ENCODE measurements at regions not wholly inside any gene's neighbourhood (a gene's known extent, or its start where the extent isn't known, plus 50 kb on each side); places are given as distances from the start of the nearest gene placed in this dataset.

- no peak overlapping the region for H3K4me3 ChIP-seq (ENCODE audit: low read length)
- no peaks in the 10 kb centered on the region for H3K36me3 ChIP-seq (ENCODE audit: control insufficient read depth, insufficient read depth, low read length)
- no peak overlapping the region for H3K27ac ChIP-seq (ENCODE audit: low read length)
- H3K9me3 Mint-ChIP-seq, result peaks cover 0 to 2% of the 10 kb centered on the region in 2 donors
- H3K4me3 Mint-ChIP-seq, result no peak overlapping the region
- no peak for DNase-seq
- ATAC-seq, result no peak
- H3K9me3 ChIP-seq (ENCODE audit: control insufficient read depth, insufficient read depth, low read length), result no peaks in the 10 kb centered on the region
- 81% methylated on average over 3 of the region's 3 CpGs for WGBS (ENCODE audit: insufficient coverage)
- H3K27me3 Mint-ChIP-seq (ENCODE audit: low read depth in 2 of 2), result no peaks in the 10 kb centered on the region
- H3K4me1 Mint-ChIP-seq, result no peaks in the 10 kb centered on the region
- no peak overlapping the region for H3K27ac Mint-ChIP-seq
- intact Hi-C loops (cut with micrococcal nuclease), result no loop called here
- H3K36me3 Mint-ChIP-seq, result no peaks in the 10 kb centered on the region
- no peaks in the 10 kb centered on the region for H3K27me3 ChIP-seq (ENCODE audit: control insufficient read depth, insufficient read depth, low read length)
- H3K4me1 ChIP-seq (ENCODE audit: control insufficient read depth, insufficient read depth, low read length), result no peaks in the 10 kb centered on the region
- TF ChIP-seq CTCF (IDR thresholded peaks at IDR 0.05), result no peak
These were observed 281.8 kb downstream of the BARHL2 start for GRCh38 chr1:90435351-90435750.

- no peaks in the 10 kb centered on the region for H3K27me3 ChIP-seq (ENCODE audit: control insufficient read depth, insufficient read depth, low read length)
- no peaks in the 10 kb centered on the region for H3K4me1 Mint-ChIP-seq
- DNase-seq (no peak), ATAC-seq (no peak)
- H3K27ac Mint-ChIP-seq, result no peak overlapping the region
- no peaks in the 10 kb centered on the region for H3K9me3 ChIP-seq (ENCODE audit: control insufficient read depth, insufficient read depth, low read length)
- H3K4me3 ChIP-seq (ENCODE audit: low read length), result no peak overlapping the region
- no peaks in the 10 kb centered on the region for H3K4me1 ChIP-seq (ENCODE audit: control insufficient read depth, insufficient read depth, low read length)
- 69% methylated on average over 2 of the region's 2 CpGs for WGBS (ENCODE audit: insufficient coverage)
- no peaks in the 10 kb centered on the region for H3K36me3 ChIP-seq (ENCODE audit: control insufficient read depth, insufficient read depth, low read length)
- H3K27me3 Mint-ChIP-seq (ENCODE audit: low read depth in 2 of 2), result peaks cover 0 to 1% of the 10 kb centered on the region in 2 donors
- H3K36me3 Mint-ChIP-seq, result no peaks in the 10 kb centered on the region
- no peak for TF ChIP-seq CTCF (IDR thresholded peaks at IDR 0.05)
- intact Hi-C loops (cut with micrococcal nuclease), result no loop called here
- H3K9me3 Mint-ChIP-seq, result peaks cover 2% of the 10 kb centered on the region in 2 donors
- H3K27ac ChIP-seq (ENCODE audit: low read length), result no peak overlapping the region
- no peak overlapping the region for H3K4me3 Mint-ChIP-seq
These were observed 282.6 kb downstream of the BARHL2 start for GRCh38 chr1:90434460-90434859.

- ATAC-seq (no peak), DNase-seq (no peak)
- no peak overlapping the region for H3K4me3 Mint-ChIP-seq
- Histone ChIP-seq H3K27ac (ENCODE audit: low read length) (no peak overlapping the region), H3K27me3 (ENCODE audit: control insufficient read depth, insufficient read depth, low read length) (no peaks in the 10 kb centered on the region), H3K4me3 (ENCODE audit: low read length) (no peak overlapping the region), H3K36me3 (ENCODE audit: control insufficient read depth, insufficient read depth, low read length) (no peaks in the 10 kb centered on the region), H3K9me3 (ENCODE audit: control insufficient read depth, insufficient read depth, low read length) (no peaks in the 10 kb centered on the region), H3K4me1 (ENCODE audit: control insufficient read depth, insufficient read depth, low read length) (no peaks in the 10 kb centered on the region)
- H3K9me3 Mint-ChIP-seq, result peaks cover 0 to 2% of the 10 kb centered on the region in 2 donors
- no peaks in the 10 kb centered on the region for H3K36me3 Mint-ChIP-seq
- TF ChIP-seq CTCF (IDR thresholded peaks at IDR 0.05), result no peak
- no peaks in the 10 kb centered on the region for H3K4me1 Mint-ChIP-seq
- peaks cover 0 to 5% of the 10 kb centered on the region in 2 donors for H3K27me3 Mint-ChIP-seq (ENCODE audit: low read depth in 2 of 2)
- intact Hi-C loops (cut with micrococcal nuclease), result no loop called here
- H3K27ac Mint-ChIP-seq, result no peak overlapping the region
These were observed 300.0 kb downstream of the BARHL2 start for GRCh38 chr1:90417126-90417525.

GRCh38 chr1:90414201-90414600, 302.9 kb downstream of the BARHL2 start:
- intact Hi-C loops (cut with micrococcal nuclease), result no loop called here
- H3K36me3 Mint-ChIP-seq, result no peaks in the 10 kb centered on the region
- WGBS (ENCODE audit: insufficient coverage), result 96% methylated on average over 1 of the region's 1 CpG

More at GRCh38 chr1:90414201-90414600, 302.9 kb downstream of the BARHL2 start:
- DNase-seq, result no peak
- Histone ChIP-seq H3K36me3 (ENCODE audit: control insufficient read depth, insufficient read depth, low read length) (no peaks in the 10 kb centered on the region), H3K27me3 (ENCODE audit: control insufficient read depth, insufficient read depth, low read length) (no peaks in the 10 kb centered on the region), H3K4me1 (ENCODE audit: control insufficient read depth, insufficient read depth, low read length) (no peaks in the 10 kb centered on the region), H3K4me3 (ENCODE audit: low read length) (no peak overlapping the region), H3K27ac (ENCODE audit: low read length) (no peak overlapping the region), H3K9me3 (ENCODE audit: control insufficient read depth, insufficient read depth, low read length) (no peaks in the 10 kb centered on the region)
- H3K9me3 Mint-ChIP-seq, result peaks cover 0 to 2% of the 10 kb centered on the region in 2 donors
- peaks cover 0 to 5% of the 10 kb centered on the region in 2 donors for H3K27me3 Mint-ChIP-seq (ENCODE audit: low read depth in 2 of 2)
- TF ChIP-seq CTCF (IDR thresholded peaks at IDR 0.05), result no peak
- no peak for ATAC-seq
- no peak overlapping the region for H3K27ac Mint-ChIP-seq
- H3K4me1 Mint-ChIP-seq, result no peaks in the 10 kb centered on the region
- no peak overlapping the region for H3K4me3 Mint-ChIP-seq

All from natural killer cell (primary cell).